ENCODE measurements at regions not wholly inside any gene's neighbourhood (a gene's known extent, or its start where the extent isn't known, plus 50 kb on each side); places are given as distances from the start of the nearest gene placed in this dataset.

GRCh38 chr4:115871596-115871995 lies 758.2 kb upstream of the NDST4 start:
- TF ChIP-seq CTCF (conservative IDR thresholded peaks at IDR 0.05; ENCODE audit: low read depth, low read length) = no peak
- no peak for DNase-seq (ENCODE audit: low read depth)
- H3K4me3 ChIP-seq (ENCODE audit: low read depth, low read length) = no peak overlapping the region

DNA sequence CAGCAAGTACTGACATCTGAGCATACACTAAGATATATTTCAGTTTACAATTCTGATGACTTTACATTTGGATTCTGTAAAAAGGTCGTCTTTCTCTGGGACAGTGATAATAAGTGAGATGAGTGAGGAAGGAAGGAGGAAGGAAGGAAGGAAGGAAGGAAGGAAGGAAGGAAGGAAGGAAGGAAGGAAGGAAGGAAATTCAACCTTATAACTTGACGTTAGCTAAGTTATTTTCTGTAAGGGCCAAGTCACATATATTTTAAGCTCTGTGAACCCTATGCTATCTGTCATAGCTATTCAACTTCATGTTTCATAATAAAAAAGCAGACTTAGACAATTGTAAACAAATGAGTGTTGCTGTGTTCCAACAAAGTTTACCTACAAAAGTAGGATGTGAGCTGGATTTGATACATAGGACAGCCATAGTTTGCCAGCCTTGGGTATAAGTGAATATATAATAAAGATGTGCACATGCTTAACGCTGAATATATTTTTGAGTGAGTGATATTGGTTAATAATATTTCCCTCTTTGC lies 753.0 kb upstream of the NDST4 start:
- TF ChIP-seq CTCF (conservative IDR thresholded peaks at IDR 0.05; ENCODE audit: low read depth, low read length) = no peak
- H3K4me3 ChIP-seq (ENCODE audit: low read depth, low read length) = no peak overlapping the region
- no peak for DNase-seq (ENCODE audit: low read depth)

DNA sequence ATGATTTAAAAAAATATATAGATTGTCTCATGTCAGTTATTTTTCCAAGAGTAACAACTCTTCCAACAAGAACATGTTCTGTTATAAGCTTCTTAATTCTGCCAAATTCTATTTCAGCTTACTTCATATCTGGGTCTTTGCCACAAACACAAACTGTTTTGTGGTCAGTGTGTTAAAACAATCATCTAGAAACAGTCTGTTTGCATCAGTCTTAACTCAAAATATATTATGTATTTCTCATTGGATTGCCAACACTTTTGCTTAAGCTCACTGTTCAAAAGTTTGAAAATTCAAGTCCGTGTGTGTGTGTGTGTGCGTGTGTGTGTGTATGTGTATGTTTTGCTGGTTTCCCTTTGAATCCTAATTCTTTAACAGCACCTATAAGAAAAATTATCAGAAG lies 752.3 kb upstream of the NDST4 start:
- TF ChIP-seq CTCF (conservative IDR thresholded peaks at IDR 0.05; ENCODE audit: low read depth, low read length) = no peak
- no peak overlapping the region for H3K4me3 ChIP-seq (ENCODE audit: low read depth, low read length)
- DNase-seq (ENCODE audit: low read depth) = no peak

DNA sequence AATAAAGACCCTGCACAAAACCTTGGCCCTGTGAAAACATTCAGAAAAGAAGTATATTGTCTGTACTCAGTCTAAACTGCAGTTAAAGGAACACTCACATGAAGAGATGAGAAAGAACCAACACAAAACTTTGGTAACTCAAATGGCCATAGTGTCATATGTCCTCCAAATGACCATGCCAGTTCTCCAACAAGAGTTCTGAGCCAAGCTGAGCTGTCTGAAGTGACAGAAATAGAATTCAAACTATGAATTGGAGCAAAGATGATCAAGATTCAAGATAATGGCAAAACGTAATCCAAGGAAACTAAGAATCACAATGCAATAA lies 739.3 kb upstream of the NDST4 start:
- no peak for TF ChIP-seq CTCF (conservative IDR thresholded peaks at IDR 0.05; ENCODE audit: low read depth, low read length)
- H3K4me3 ChIP-seq (ENCODE audit: low read depth, low read length) = no peak overlapping the region
- no peak for DNase-seq (ENCODE audit: low read depth)

GRCh38 chr4:115851918-115852766 lies 738.7 kb upstream of the NDST4 start:
- H3K4me3 ChIP-seq (ENCODE audit: low read depth, low read length) = no peak overlapping the region
- peak; percentile 60 for TF ChIP-seq CTCF (conservative IDR thresholded peaks at IDR 0.05; ENCODE audit: low read depth, low read length)
- DNase-seq (ENCODE audit: low read depth) = peak; percentile 61

DNA sequence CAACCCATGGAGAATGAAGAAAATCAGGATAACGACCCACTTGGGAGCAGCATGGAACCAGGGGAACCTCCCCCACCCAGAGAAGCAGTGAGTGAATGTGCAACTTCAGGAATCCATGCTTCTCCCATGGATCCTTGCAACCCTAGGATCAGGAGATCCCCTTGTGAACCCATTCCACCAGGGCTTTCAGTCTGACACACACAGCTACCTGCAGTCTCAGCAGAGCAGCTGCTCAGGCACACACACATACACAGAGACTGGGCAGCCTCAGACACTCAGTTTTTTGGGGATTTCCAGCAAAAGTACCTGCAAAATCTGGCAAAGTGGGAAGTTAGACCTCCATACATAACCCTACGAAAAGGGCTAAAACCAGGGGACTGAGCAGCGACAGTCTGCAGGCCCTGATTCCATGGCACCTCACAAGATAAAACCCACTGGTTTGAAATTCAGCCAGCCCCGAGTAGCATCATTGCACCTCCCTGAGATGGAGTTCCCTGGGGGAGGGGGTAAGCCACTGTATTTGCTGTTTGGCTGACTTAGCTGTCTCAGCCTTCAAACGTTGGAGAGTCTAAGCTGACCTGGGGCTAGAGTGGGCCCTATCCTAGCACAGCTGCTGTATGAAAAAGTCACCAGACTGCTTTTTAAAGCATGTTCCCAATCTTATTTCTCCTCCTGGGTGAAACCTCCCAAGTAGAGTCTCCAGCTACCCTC lies 737.5 kb upstream of the NDST4 start:
- no peak for TF ChIP-seq CTCF (conservative IDR thresholded peaks at IDR 0.05; ENCODE audit: low read depth, low read length)
- no peak for DNase-seq (ENCODE audit: low read depth)
- H3K4me3 ChIP-seq (ENCODE audit: low read depth, low read length) = no peak overlapping the region
